ENCODE measurements at regions not wholly inside any gene's neighbourhood (a gene's known extent, or its start where the extent isn't known, plus 50 kb on each side); places are given as distances from the start of the nearest gene placed in this dataset.

DNA sequence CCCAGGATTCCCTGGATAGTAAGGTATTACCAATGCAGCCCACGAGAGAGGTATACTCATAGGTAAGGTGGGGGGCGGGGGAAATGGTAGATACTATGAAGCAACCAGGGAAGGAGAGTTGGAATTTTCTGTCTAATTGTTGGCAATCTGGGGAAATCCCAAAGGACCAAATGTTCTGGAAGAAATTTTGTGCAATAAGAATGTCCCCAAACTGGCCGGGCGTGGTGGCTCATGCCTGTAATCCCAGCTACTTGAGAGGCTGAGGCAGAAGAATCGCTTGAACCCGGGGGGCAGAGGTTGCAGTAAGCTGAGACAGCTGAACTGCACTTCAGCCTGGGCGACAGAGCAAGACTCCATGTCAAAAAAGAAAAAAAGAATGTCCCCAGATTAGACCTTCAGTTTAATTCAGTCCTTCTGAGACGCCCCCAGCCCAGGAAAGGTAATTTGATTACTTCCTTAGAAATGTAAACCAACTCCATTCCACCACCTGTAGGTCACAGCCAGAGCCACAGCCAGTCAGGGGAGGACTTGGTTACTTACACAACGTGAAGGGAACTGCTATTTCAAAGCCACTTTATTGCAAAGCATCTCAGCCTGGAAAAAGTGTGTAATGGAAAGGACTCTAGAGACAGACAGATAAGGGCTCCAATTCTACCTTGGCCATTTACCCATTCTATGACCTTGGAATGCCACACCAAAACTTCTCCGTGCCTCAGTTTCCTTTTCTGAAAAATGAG lies 50.0 kb upstream of the KLF4 start:
- intact Hi-C loops (cut with DNase I): no loop called here
- 69 to 79% (median 73%) methylated on average over 10 of the region's 10 CpGs for WGBS, 3 donors
- ATAC-seq: peak in 2 of 4 donors; percentile 35 to 66
- no peak overlapping the region for H3K4me3 ChIP-seq
- no peaks in the 10 kb centered on the region for H3K4me1 ChIP-seq
- no peaks in the 10 kb centered on the region for H3K36me3 ChIP-seq (ENCODE audit: insufficient read depth in 1 of 2, low read depth in 1 of 2)
- no peaks in the 10 kb centered on the region for H3K9me3 ChIP-seq
- DNase-seq: peak; percentile 54 to 79
- TF ChIP-seq CTCF (IDR thresholded peaks at IDR 0.05): no peak
- H3K27me3 ChIP-seq (ENCODE audit: insufficient read depth in 3 of 3, low read length in 2 of 3): no peaks in the 10 kb centered on the region
- H3K27ac ChIP-seq: no peak overlapping the region
